HG03025 (cell line): ENCODE measurements at regions not wholly inside any gene's neighbourhood (a gene's known extent, or its start where the extent isn't known, plus 50 kb on each side); places are given as distances from the start of the nearest gene placed in this dataset.
"Not testable (repeated sequence)": the region's sequence is repeated elsewhere in the genome, so short reads cannot be mapped to it uniquely, and the experiment has no call there.

Experiments used
- ATAC-seq: cut with Tn5 transposase; IDR thresholded peaks from one replicate; pipeline ENCODE4 v1.9.1; 2021; ENCODE audit warnings: mild to moderate bottlenecking, moderate library complexity; ENCODE audit not compliant: unreplicated experiment, low FRiP score

GRCh38 chr2:185372188-185372587 is 366.4 kb upstream of the FSIP2 start:
- ATAC-seq, result no peak

GRCh38 chr2:185373229-185373628 is 365.4 kb upstream of the FSIP2 start:
- no peak for ATAC-seq

- no peak for ATAC-seq
Measured at GRCh38 chr2:185374878-185375277, 363.7 kb upstream of the FSIP2 start.

GRCh38 chr2:185375731-185376130 is 362.9 kb upstream of the FSIP2 start:
- no peak for ATAC-seq

- ATAC-seq, result no peak
Measured at GRCh38 chr2:185381631-185382030, 357.0 kb upstream of the FSIP2 start.

GRCh38 chr2:185384822-185385560 is 353.6 kb upstream of the FSIP2 start:
- no peak for ATAC-seq

- ATAC-seq, result no peak
Measured at GRCh38 chr2:185388226-185388625, 350.4 kb upstream of the FSIP2 start.

- no peak for ATAC-seq
Measured at GRCh38 chr2:185391543-185391942, 347.1 kb upstream of the FSIP2 start.

- ATAC-seq, result no peak
Measured at GRCh38 chr2:185393091-185393490, 345.5 kb upstream of the FSIP2 start.

- no peak for ATAC-seq
Measured at GRCh38 chr2:185402474-185402873, 336.1 kb upstream of the FSIP2 start.

- no peak for ATAC-seq
Measured at GRCh38 chr2:185404578-185404977, 334.0 kb upstream of the FSIP2 start.

- no peak for ATAC-seq
Measured at GRCh38 chr2:185417111-185417510, 321.5 kb upstream of the FSIP2 start.

- no peak for ATAC-seq
Measured at GRCh38 chr2:185417688-185418087, 320.9 kb upstream of the FSIP2 start.

- ATAC-seq, result not testable (repeated sequence)
Measured at GRCh38 chr2:185424958-185425629, 313.5 kb upstream of the FSIP2 start.

- ATAC-seq, result no peak
Measured at GRCh38 chr2:185428000-185428399, 310.6 kb upstream of the FSIP2 start.

GRCh38 chr2:185433824-185434223 is 304.8 kb upstream of the FSIP2 start:
- no peak for ATAC-seq

GRCh38 chr2:185436787-185437372 is 301.7 kb upstream of the FSIP2 start:
- no peak for ATAC-seq

GRCh38 chr2:185441486-185442005 is 297.1 kb upstream of the FSIP2 start:
- no peak for ATAC-seq

GRCh38 chr2:185456517-185456916 is 282.1 kb upstream of the FSIP2 start:
- ATAC-seq, result no peak

- ATAC-seq, result no peak
Measured at GRCh38 chr2:185463481-185463880, 275.1 kb upstream of the FSIP2 start.

GRCh38 chr2:185466915-185467314 is 271.7 kb upstream of the FSIP2 start:
- ATAC-seq, result no peak

GRCh38 chr2:185471441-185471840 is 267.2 kb upstream of the FSIP2 start:
- no peak for ATAC-seq
